Neuronal stem cell (in vitro differentiated cells): ENCODE measurements at regions not wholly inside any gene's neighbourhood (a gene's known extent, or its start where the extent isn't known, plus 50 kb on each side); places are given as distances from the start of the nearest gene placed in this dataset.

Experiments
- DNase-seq: peaks from one replicate; pipeline ENCODE4 v3.0.0-alpha.2; 2013; ENCODE audit warnings: low spot score
- H2AFZ ChIP-seq: one replicate; pipeline ENCODE4 v1.6.1; 2013; ENCODE audit warnings: mild to moderate bottlenecking, low read length, inconsistent platforms
- H2AK5ac ChIP-seq: 2 replicates; pipeline ENCODE4 v1.6.1; 2013; ENCODE audit warnings: low read depth, mild to moderate bottlenecking, inconsistent platforms, low read length, moderate library complexity, mixed read lengths
- H2BK120ac ChIP-seq: 2 replicates; pipeline ENCODE4 v1.6.1; 2013; ENCODE audit warnings: low read depth, mild to moderate bottlenecking, inconsistent platforms, low read length, moderate library complexity, mixed read lengths
- H2BK12ac ChIP-seq: one replicate; pipeline ENCODE4 v1.6.1; 2013; ENCODE audit warnings: low read length, inconsistent platforms
- H2BK15ac ChIP-seq: 2 replicates; pipeline ENCODE4 v1.6.1; 2013; ENCODE audit warnings: mild to moderate bottlenecking, low read length, inconsistent platforms, mixed read lengths
- H2BK5ac ChIP-seq: one replicate; pipeline ENCODE4 v1.6.1; 2013; ENCODE audit warnings: inconsistent platforms, mild to moderate bottlenecking, low read length, moderate library complexity
- H3K14ac ChIP-seq: one replicate; pipeline ENCODE4 v1.6.1; 2013; ENCODE audit warnings: low read length, inconsistent platforms
- H3K18ac ChIP-seq: 2 replicates; pipeline ENCODE4 v1.6.1; 2013; ENCODE audit warnings: low read length, inconsistent platforms
- H3K23ac ChIP-seq: 2 replicates; pipeline ENCODE4 v1.6.1; 2013; ENCODE audit warnings: low read depth, mild to moderate bottlenecking, mixed read lengths, low read length, inconsistent platforms; ENCODE audit not compliant: poor library complexity
- H3K27ac ChIP-seq: replicated peaks from 3 replicates; pipeline ENCODE4 v1.5.1; 2013; ENCODE audit warnings: low read length, inconsistent platforms
- H3K27me3 ChIP-seq, 3 experiments: 2 replicates each; pipeline ENCODE4 v1.6.1; 2013; ENCODE audit warnings: low read length in 3 of 3, mild to moderate bottlenecking in 2 of 3, inconsistent platforms in 1 of 3, low read depth in 1 of 3, mixed read lengths in 1 of 3, moderate library complexity in 1 of 3; ENCODE audit not compliant: control insufficient read depth in 3 of 3, insufficient read depth in 3 of 3
- H3K36me3 ChIP-seq, 2 donors: replicated peaks in 1 of 2; 2 replicates each; pipeline ENCODE4 v1.6.1; 2013; ENCODE audit warnings: low read length in 2 of 2; ENCODE audit not compliant: control insufficient read depth in 2 of 2, insufficient read depth in 2 of 2
- H3K4ac ChIP-seq: 2 replicates; pipeline ENCODE4 v1.6.1; 2013; ENCODE audit warnings: inconsistent platforms, mild to moderate bottlenecking, low read length, moderate library complexity
- H3K4me1 ChIP-seq, 2 donors: 1 replicate in 1 of 2; 2 replicates in 1 of 2; pipeline ENCODE4 v1.6.1; 2013; ENCODE audit warnings: low read length in 2 of 2, low read depth in 1 of 2; ENCODE audit not compliant: control insufficient read depth in 2 of 2, insufficient read depth in 1 of 2
- H3K4me2 ChIP-seq: one replicate; pipeline ENCODE4 v1.6.1; 2013; ENCODE audit warnings: mild to moderate bottlenecking, low read length, inconsistent platforms; ENCODE audit not compliant: insufficient read depth, poor library complexity, severe bottlenecking
- H3K4me3 ChIP-seq, 2 donors: 2 replicates each; pipeline ENCODE4 v1.5.1; 2013; ENCODE audit warnings: low read length in 2 of 2, mild to moderate bottlenecking in 2 of 2, inconsistent platforms in 1 of 2, moderate library complexity in 1 of 2
- H3K79me1 ChIP-seq: one replicate; pipeline ENCODE4 v1.6.1; 2013; ENCODE audit warnings: low read depth, mild to moderate bottlenecking, inconsistent platforms, low read length, moderate library complexity
- H3K9ac ChIP-seq: one replicate; pipeline ENCODE4 v1.6.1; 2013; ENCODE audit warnings: mild to moderate bottlenecking, low read depth, low read length, inconsistent platforms; ENCODE audit not compliant: poor library complexity
- H3K9me3 ChIP-seq, 2 donors: replicated peaks in 1 of 2; 2 replicates each; pipeline versions ENCODE3 to v1.6.1; 2013; ENCODE audit warnings: low read length in 2 of 2, mild to moderate bottlenecking in 2 of 2, inconsistent platforms in 1 of 2, low read depth in 1 of 2, mixed read lengths in 1 of 2, moderate library complexity in 1 of 2; ENCODE audit not compliant: control insufficient read depth in 2 of 2, insufficient read depth in 1 of 2
- H4K8ac ChIP-seq: one replicate; pipeline ENCODE4 v1.6.1; 2013; ENCODE audit warnings: low read depth, mild to moderate bottlenecking, inconsistent platforms, low read length, moderate library complexity
- H4K91ac ChIP-seq: one replicate; pipeline ENCODE4 v1.6.1; 2013; ENCODE audit warnings: low read length, low read depth, mild to moderate bottlenecking, inconsistent platforms; ENCODE audit not compliant: poor library complexity
- WGBS, 2 donors: extraction: QIAGEN DNeasy Blood & Tissue Kit; methylation state at CpG; one replicate each; pipeline ENCODE4 v1.1.7; 2013; ENCODE audit warnings: missing lambda C conversion rate in 2 of 2, mixed read lengths in 1 of 2; ENCODE audit not compliant: insufficient read length in 2 of 2, insufficient replicate concordance in 1 of 2; ENCODE audit errors: extremely low coverage in 2 of 2; 5-methylcytosine and 5-hydroxymethylcytosine counted together

DNA sequence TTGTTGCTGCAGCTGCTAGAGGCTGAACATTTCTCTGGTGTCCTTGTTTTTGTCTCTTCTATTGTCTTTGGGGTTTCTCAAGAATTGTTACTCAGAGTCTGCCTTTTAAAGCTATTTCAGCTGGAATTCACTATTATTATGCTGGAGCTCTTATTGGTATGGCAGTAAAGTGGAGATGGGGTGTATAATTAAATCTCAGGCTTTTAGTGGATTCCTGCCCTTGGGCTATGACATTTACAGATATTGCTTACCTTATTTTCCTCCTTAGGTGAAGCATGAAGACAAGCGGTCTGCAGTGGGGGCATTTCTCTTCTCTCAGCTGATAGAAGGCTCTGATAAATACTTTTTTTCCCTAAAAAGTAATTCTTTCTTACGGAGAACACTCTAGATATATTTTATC is 1656.6 kb upstream of the IGFBP7 start:
- WGBS, 2 donors = no CpG with 5 or more reads among the region's 2 CpGs
- no peak overlapping the region for H4K8ac ChIP-seq
- H2BK12ac ChIP-seq = no peak overlapping the region
- no peak overlapping the region for H4K91ac ChIP-seq
- no peak overlapping the region for H3K18ac ChIP-seq
- no peak overlapping the region for H2BK5ac ChIP-seq
- no peak overlapping the region for H2AK5ac ChIP-seq
- no peak overlapping the region for H3K27ac ChIP-seq
- no peaks in the 10 kb centered on the region for H3K4me1 ChIP-seq
- H3K4me2 ChIP-seq = no peak overlapping the region
- H3K23ac ChIP-seq = no peak overlapping the region
- no peaks in the 10 kb centered on the region for H3K27me3 ChIP-seq
- H3K9me3 ChIP-seq = no peaks in the 10 kb centered on the region
- no peak for DNase-seq
- H3K79me1 ChIP-seq = no peaks in the 10 kb centered on the region
- no peak overlapping the region for H3K14ac ChIP-seq
- no peak overlapping the region for H3K4me3 ChIP-seq
- no peak overlapping the region for H2AFZ ChIP-seq
- H3K4ac ChIP-seq = no peak overlapping the region
- H2BK120ac ChIP-seq = no peak overlapping the region
- H3K36me3 ChIP-seq = no peaks in the 10 kb centered on the region
- H3K9ac ChIP-seq = no peak overlapping the region
- no peak overlapping the region for H2BK15ac ChIP-seq

DNA sequence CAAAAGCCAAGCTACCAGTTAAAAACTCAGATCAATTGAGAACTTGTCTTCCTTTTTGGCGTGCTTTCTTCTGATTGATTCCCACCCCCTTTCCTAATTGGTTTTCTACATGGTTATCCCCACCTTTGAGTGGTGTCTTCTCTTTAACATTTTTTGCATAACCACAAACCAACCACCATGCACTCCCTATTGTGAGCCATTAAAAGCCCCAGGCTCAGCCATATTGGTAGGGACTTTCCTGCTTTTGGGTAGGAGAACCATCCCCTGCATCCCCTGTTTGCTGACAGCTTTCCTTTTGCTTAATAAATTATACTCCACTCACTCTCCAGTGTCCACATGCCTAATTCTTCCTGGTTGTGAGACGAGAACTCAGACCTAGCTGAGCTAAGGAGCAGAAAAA is 1651.4 kb upstream of the IGFBP7 start:
- H4K91ac ChIP-seq = no peak overlapping the region
- no peak overlapping the region for H2AK5ac ChIP-seq
- DNase-seq = no peak
- no peak overlapping the region for H3K18ac ChIP-seq
- no CpG with 5 or more reads among the region's 2 CpGs for WGBS, 2 donors
- no peak overlapping the region for H3K4me3 ChIP-seq
- H3K4ac ChIP-seq = no peak overlapping the region
- H3K4me1 ChIP-seq = no peaks in the 10 kb centered on the region
- H3K23ac ChIP-seq = no peak overlapping the region
- H3K79me1 ChIP-seq = no peaks in the 10 kb centered on the region
- no peaks in the 10 kb centered on the region for H3K27me3 ChIP-seq
- H2BK15ac ChIP-seq = no peak overlapping the region
- H3K4me2 ChIP-seq = no peak overlapping the region
- no peak overlapping the region for H2AFZ ChIP-seq
- no peak overlapping the region for H3K9ac ChIP-seq
- no peak overlapping the region for H3K27ac ChIP-seq
- no peaks in the 10 kb centered on the region for H3K9me3 ChIP-seq
- no peak overlapping the region for H3K14ac ChIP-seq
- no peaks in the 10 kb centered on the region for H3K36me3 ChIP-seq
- no peak overlapping the region for H2BK12ac ChIP-seq
- H2BK5ac ChIP-seq = no peak overlapping the region
- H4K8ac ChIP-seq = no peak overlapping the region
- H2BK120ac ChIP-seq = no peak overlapping the region

DNA sequence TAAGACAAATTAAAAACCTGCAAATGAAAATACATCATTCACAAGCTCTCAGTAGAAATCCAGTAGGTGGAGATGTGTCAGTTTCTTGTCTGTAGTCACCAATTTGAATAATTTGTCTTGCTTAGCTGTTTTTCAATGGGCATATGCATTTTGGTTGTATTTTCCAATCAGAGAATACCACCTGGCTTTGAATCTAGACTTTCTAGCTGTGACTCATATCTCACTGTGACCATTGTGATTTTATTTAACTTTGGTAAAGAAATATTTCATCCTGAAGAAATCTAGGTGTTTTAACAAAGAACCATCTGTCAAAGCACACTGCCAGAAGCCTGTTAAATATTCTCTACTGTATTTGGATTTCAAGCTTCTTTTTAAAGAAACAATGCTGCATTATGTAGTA is 1650.6 kb upstream of the IGFBP7 start:
- Histone ChIP-seq H3K4me3 (no peak overlapping the region), H3K4me1 (no peaks in the 10 kb centered on the region), H3K4me2 (no peak overlapping the region), H3K23ac (no peak overlapping the region), H3K18ac (no peak overlapping the region), H4K91ac (no peak overlapping the region), H2AFZ (no peak overlapping the region), H3K9ac (no peak overlapping the region), H3K36me3 (no peaks in the 10 kb centered on the region), H3K9me3 (no peaks in the 10 kb centered on the region), H3K79me1 (no peaks in the 10 kb centered on the region), H4K8ac (no peak overlapping the region), H2BK120ac (no peak overlapping the region), H2BK12ac (no peak overlapping the region), H2BK5ac (no peak overlapping the region), H2BK15ac (no peak overlapping the region), H3K27me3 (no peaks in the 10 kb centered on the region), H3K14ac (no peak overlapping the region), H3K27ac (no peak overlapping the region), H2AK5ac (no peak overlapping the region), H3K4ac (no peak overlapping the region)
- DNase-seq = no peak

DNA sequence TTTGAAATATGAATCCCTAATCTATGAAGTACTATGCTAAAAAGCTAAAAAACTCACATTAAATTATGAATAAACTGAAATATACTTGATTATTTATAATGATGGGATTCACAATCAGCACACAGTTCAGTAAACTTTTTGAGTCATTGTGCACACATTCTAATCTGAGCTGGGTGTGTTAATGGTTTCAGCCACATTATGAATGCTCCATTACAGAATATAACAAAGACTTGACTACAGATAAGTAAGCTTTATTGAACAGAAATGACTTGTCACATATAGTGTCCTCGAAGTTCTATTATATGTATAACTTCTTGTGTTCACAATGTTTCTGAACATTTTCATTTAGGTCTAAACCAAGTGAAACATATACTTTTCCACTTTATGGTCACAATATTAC is 1649.9 kb upstream of the IGFBP7 start:
- Histone ChIP-seq H3K79me1 (no peaks in the 10 kb centered on the region), H3K4me2 (no peak overlapping the region), H4K8ac (no peak overlapping the region), H3K4me1 (no peaks in the 10 kb centered on the region), H4K91ac (no peak overlapping the region), H2BK12ac (no peak overlapping the region), H3K27me3 (no peaks in the 10 kb centered on the region), H3K9me3 (no peaks in the 10 kb centered on the region), H3K14ac (no peak overlapping the region), H2AFZ (no peak overlapping the region), H2AK5ac (no peak overlapping the region), H2BK120ac (no peak overlapping the region), H3K23ac (no peak overlapping the region), H3K36me3 (no peaks in the 10 kb centered on the region), H3K4me3 (no peak overlapping the region), H3K27ac (no peak overlapping the region), H3K4ac (no peak overlapping the region), H2BK15ac (no peak overlapping the region), H3K18ac (no peak overlapping the region), H3K9ac (no peak overlapping the region), H2BK5ac (no peak overlapping the region)
- WGBS, 2 donors = no CpG with 5 or more reads among the region's 1 CpG
- DNase-seq = no peak
